NB4 (cell line): ENCODE measurements at regions not wholly inside any gene's neighbourhood (a gene's known extent, or its start where the extent isn't known, plus 50 kb on each side); places are given as distances from the start of the nearest gene placed in this dataset.

Experiments used
- CTCF ChIP-seq: IDR thresholded peaks from one replicate; pipeline ENCODE4 v1.5.1; 2012; ENCODE audit warnings: low read depth, low read length
- MAX ChIP-seq: IDR thresholded peaks from 2 replicates; pipeline ENCODE4 v1.6.1; 2011; ENCODE audit warnings: low read depth, low read length
- MYC ChIP-seq: IDR thresholded peaks from 2 replicates; pipeline ENCODE4 v1.6.1; 2011; ENCODE audit warnings: low read depth, low read length
- POLR2A ChIP-seq: IDR thresholded peaks from 2 replicates; pipeline ENCODE4 v1.6.1; 2011; ENCODE audit warnings: mild to moderate bottlenecking; ENCODE audit not compliant: insufficient read length; ENCODE audit errors: extremely low read depth

- no peak for TF ChIP-seq CTCF
- TF ChIP-seq POLR2A: no peak
- TF ChIP-seq MAX: no peak
- no peak for TF ChIP-seq MYC
Observed at GRCh38 chr5:14965815-14966214, 94.2 kb upstream of the ANKH start.
